Stimulated activated CD4-positive, alpha-beta T cell treated with anti-CD3 and anti-CD28 coated beads, Interleukin-4, amount 100 ng/mL, for 24 hours (primary cell): ENCODE measurements at regions not wholly inside any gene's neighbourhood (a gene's known extent, or its start where the extent isn't known, plus 50 kb on each side); places are given as distances from the start of the nearest gene placed in this dataset.

Experiments
- DNase-seq: peaks from one replicate; pipeline ENCODE4 v3.0.0-alpha.2; 2020

DNA sequence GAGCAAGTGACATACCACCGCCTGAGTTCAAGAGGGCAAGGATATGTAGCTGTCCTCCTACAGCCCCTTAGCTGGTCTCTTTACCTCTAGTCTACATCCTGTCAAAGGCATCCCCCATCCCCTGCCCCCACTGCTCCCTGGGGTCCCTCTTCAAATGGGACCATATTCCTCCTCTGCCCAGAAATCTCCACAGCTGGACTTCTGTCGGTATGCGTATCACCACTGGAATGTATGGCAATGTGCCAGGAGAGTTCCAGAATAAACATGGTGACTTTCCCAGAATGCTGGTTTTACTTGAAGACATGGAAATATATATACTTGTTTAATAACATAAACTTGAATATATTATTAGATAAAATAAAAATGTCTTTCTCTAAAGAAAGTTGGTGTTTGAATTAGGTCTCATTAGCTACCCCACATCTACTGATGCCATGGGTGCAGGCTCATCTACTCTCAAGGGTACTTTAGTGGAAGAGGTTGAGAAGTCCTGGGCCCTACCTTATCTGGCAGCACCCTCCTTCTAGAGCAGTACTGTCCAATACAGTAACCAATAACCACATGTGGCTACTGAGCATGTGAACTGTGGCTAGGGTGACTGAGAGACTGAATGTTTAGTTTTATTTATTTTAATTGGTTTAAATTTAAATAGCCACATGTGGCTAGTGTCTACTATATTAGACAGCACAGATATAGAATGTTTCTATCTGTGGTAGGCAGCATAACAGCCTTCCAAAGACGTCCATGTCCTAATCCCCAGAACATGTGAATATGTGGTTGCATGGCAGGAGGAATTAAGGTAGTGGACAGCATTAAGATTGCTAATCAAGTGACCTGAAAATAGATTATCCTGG lies 181.7 kb upstream of the SLC30A5 start:
- no peak for DNase-seq

DNA sequence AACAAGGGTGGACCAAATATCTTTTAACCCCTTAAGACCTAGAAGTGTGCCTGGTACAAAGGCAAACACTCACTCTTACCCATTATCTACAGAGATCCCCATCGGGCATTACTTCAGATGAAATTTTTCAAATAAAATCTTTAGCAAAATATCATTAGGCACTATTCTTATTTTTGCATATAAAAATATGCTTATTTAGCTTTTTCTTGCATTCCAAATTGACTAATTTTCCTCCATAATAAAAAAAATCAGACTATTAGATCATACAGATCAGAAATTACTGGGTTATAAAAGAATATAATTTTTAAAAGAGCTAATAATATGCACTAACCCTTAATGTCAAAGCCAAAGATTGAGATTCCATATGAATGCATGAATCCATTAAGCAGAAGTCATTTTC lies 178.7 kb upstream of the SLC30A5 start:
- no peak for DNase-seq

GRCh38 chr5:68918306-68918705 lies 175.5 kb upstream of the SLC30A5 start:
- no peak for DNase-seq

- no peak for DNase-seq
Measured at GRCh38 chr5:68919988-68920490, 173.8 kb upstream of the SLC30A5 start.

GRCh38 chr5:68920888-68921287 lies 172.9 kb upstream of the SLC30A5 start:
- DNase-seq, result no peak

GRCh38 chr5:68922172-68922987 lies 171.4 kb upstream of the SLC30A5 start:
- DNase-seq, result no peak

DNA sequence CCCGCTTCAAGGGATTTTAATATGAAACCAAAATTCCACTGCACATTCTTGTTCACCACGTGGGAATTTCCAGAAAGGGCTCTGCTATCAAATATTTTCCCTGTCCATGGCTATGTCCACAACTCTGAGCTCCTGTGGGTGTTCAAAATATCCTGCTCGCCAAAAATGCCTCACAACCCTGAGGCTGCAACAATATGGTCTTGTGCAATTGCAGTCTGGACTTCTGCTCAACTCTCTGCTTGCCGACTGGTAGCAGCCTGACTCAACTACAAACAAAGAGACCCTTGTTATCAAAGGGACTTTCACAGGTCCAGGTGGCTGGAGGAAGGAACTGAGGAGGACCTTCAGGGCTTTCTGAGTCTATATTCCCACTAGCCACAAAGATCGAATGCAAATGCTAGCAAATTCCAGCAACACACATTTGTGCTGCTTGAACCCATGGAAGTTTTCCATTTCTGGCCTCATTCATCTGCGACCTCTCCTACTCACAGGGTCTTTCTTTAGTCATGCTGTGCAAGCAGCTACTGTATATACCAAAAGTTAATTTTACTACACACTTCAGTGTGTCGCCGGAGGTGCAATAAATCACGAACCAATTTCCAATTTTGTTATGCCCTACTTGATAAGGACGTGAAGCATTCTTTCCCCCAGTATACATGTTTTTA lies 169.2 kb upstream of the SLC30A5 start:
- no peak for DNase-seq

- no peak for DNase-seq
Measured at GRCh38 chr5:68928617-68929302, 165.1 kb upstream of the SLC30A5 start.

- DNase-seq, result no peak
Measured at GRCh38 chr5:68930139-68930538, 163.7 kb upstream of the SLC30A5 start.

DNA sequence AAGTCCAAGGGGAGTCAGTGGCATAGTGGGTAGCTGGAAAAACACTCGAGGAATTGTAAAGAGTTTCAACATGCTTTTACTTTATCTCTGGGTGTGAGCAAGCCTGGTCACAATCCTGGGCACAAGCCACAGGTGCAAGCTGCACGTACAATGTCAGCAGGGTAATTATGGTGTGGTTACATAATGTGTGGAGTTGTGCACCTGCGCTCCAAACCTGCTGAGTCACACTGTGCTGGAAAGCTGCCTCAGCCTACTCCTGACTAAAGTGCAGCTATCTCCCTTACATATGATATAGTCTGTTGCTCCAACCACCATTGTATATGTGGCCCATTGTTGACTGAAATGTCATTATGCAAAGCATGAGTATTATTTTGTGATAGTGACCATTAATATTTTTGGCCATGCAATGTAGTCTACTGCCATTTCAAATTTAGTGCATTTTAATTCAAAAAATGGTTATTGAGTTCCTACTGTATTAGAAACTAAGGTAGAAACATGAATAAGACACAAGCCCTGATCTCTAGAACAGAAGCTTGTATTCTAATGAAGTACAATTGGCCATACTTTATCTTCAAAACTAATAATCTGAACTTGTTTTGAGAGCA lies 160.9 kb upstream of the SLC30A5 start:
- DNase-seq, result no peak

GRCh38 chr5:68942169-68942568 lies 151.6 kb upstream of the SLC30A5 start:
- no peak for DNase-seq

DNA sequence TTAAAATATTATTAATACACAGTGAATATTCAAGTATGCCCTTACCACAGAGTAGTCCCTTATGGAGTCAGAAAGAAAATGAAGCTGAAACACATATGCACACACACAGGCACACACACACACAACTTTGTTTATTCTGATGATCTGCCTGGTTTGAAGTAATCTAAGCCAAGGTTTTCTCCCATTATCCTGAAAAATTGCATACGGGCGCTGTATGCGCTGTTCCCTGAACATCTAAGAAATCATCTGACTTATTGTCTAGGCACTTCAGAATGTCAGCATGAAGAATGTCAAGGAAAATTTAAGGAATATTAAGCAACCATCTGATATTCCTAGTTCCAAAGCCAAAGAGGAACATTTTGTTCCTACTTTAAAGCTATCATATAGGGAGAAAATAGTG lies 147.1 kb upstream of the SLC30A5 start:
- no peak for DNase-seq

- no peak for DNase-seq
Measured at GRCh38 chr5:68947986-68948385, 145.8 kb upstream of the SLC30A5 start.

DNA sequence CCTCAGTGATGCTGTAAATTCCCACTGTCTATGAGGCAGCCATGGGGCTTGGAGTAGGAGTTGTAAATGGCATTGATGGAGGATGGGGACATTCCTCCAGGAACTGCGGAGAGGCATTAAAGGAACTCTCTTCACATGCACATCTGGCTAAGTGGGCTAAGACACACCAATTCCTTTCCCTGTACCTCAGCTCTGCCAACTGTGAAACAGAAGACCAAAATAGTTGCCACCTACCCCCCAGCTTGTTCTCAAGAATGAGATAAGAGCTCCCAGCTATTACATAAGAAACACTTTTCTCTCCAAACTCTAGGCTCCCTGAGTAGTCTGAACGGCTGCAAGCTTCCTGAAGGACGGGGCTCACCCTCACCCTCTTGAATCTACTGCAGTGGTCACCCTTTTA lies 144.6 kb upstream of the SLC30A5 start:
- no peak for DNase-seq

- DNase-seq, result no peak
Measured at GRCh38 chr5:68949711-68950110, 144.1 kb upstream of the SLC30A5 start.

- DNase-seq, result no peak
Measured at GRCh38 chr5:68950125-68950524, 143.7 kb upstream of the SLC30A5 start.

- DNase-seq, result no peak
Measured at GRCh38 chr5:68950930-68951329, 142.9 kb upstream of the SLC30A5 start.

DNA sequence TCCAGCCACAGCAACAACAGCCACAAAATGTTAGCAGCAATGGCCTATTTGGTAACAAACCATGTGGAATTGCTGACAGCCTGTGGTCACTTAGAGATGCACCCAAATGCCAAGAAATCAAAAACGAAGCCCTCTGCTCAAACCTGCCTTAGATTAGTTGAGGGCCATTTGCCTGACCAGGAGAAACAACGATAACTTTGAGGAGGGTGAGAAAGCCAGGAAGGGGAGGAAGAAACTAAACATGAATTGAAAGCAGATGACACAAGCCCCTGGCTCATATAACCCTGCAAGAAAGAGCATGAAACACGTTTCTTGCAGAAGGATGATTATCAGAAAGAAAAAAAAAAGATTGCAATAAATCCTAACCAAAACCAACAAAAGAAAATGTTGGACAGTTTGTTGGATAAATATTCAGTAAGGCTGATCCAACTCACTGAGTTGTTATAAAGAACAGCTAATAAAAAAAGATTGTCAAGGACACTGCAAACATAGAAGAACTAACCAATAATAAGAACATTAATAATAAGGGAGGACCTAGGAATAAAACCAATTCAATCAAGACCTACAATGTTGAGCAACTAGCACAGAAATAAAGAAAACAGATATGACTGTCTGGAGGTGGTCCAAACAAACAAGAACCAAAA lies 140.5 kb upstream of the SLC30A5 start:
- no peak for DNase-seq

DNA sequence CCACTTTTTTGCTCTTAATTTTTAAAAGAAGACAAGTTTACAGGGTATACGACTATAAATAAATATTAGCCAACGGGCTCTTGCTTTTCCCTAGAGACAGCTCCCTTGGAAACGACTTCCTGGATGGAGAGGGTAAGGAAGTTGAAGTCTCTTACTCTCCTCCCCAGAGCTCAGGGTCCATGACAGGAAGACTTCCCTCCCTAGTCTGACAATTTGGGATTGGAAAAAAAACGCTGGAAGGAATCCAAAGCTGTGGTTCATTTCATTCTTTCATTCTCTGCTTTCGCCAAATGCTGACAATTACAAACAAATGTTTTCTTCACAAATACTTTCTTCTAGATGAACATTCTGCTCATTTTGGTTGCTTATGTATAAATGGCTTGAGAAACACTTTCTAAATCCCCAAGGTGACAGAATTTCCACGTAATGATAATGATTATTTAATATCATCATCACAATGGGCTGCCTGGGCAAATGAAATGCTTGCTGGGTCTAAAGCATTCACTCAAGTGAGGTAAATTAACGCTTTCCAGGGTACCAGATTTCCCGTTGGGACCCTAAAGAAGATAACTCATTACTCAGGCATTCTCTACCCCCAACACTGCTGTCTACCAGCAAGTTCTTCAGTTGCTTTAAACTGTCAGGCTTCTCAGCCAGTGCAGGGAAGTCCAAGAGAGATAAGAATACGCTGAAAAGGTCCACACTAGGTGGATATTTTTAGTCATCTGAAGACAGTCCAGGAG lies 139.8 kb upstream of the SLC30A5 start:
- no peak for DNase-seq

GRCh38 chr5:68954618-68954910 lies 139.2 kb upstream of the SLC30A5 start:
- no peak for DNase-seq

DNA sequence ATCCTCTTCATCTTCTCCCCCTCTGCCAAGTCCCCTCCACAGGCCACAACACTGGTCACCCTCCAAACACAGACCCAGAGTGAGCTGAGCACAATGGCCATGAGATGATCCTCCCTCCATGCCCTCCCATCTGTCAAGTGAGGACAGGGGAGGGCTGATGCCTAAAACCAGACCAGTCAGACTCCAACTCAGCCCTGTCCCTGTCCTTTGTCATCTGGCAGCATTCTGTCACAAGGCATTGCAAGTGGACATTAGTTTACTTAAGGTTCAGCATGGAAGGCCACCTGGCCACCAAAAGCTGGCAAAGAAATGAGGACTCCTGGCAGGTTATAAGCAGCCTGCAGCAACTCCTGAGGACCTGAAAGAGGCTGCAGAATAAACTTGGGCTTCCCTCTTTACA lies 136.2 kb upstream of the SLC30A5 start:
- no peak for DNase-seq
